ENCODE measurements at regions not wholly inside any gene's neighbourhood (a gene's known extent, or its start where the extent isn't known, plus 50 kb on each side); places are given as distances from the start of the nearest gene placed in this dataset.

DNA sequence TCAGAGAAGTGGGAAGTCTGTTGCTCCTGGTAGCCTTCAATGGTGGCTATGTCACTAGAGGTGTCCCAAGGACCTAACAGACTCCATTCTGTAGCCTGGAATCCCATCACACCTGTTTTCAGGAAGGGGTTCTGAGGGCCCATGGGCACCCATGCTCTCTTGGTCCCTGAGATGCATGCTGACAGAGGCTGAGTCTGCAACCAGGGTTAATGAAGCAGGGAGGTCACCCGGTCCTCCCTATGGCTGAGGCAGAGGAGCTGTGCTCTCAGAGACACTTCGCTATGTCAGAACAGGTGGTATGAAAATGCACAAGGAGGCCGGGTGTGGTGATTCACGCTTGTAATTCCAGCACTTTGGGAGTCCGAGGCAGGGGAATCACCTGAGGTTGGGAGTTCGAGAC is 452.1 kb downstream of the TCERG1L start:
- FAIRE-seq = no peak
- no peak overlapping the region for H3K4me2 ChIP-seq

DNA sequence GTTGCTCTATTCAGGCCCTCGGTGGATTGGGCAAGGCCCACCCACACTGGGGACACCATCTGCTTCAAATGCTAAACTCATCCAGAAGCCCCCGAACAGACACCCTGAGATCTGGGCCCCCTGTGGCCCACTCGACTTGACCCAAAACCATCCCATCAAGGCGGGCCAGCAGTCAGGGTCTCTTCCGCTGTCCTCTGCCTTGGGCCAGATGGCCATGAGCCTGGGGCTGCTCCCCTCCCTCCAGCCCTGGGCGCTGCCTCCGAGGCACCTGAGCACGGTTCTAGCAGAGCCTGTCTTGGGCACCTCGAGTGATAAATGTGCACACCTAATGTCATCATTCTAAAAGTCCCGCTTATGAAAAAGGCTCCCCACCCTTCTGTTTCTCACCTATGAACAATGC is 449.4 kb downstream of the TCERG1L start:
- Histone ChIP-seq H3K4me1 (no peaks in the 10 kb centered on the region), H3K27ac (no peak overlapping the region), H3K9me3 (no peaks in the 10 kb centered on the region), H3K4me2 (no peak overlapping the region), H3K4me3 (no peak overlapping the region)
- TF ChIP-seq CHD2 (IDR thresholded peaks at IDR 0.05; ENCODE audit: low read length, partially characterized antibody) (no peak), HOXB5 (CRISPR knock-in tag; IDR thresholded peaks at IDR 0.05) (no peak), EHF (CRISPR knock-in tag; IDR thresholded peaks at IDR 0.05) (no peak), RARB (CRISPR knock-in tag; IDR thresholded peaks at IDR 0.05) (no peak), NFE2L2 (conservative IDR thresholded peaks at IDR 0.05; ENCODE audit: low read length) (no peak), GATA3 (IDR thresholded peaks at IDR 0.05; ENCODE audit: borderline replicate concordance) (no peak), POLR2AphosphoS2 (conservative IDR thresholded peaks at IDR 0.05; ENCODE audit: low read length) (no peak), ZC3H11A (IDR thresholded peaks at IDR 0.05) (no peak), TFCP2L1 (CRISPR knock-in tag; IDR thresholded peaks at IDR 0.05) (no peak), FOSB (CRISPR knock-in tag; IDR thresholded peaks at IDR 0.05) (no peak), HEYL (CRISPR knock-in tag; IDR thresholded peaks at IDR 0.05) (no peak), HOXA7 (CRISPR knock-in tag; IDR thresholded peaks at IDR 0.05) (no peak), JUNB (IDR thresholded peaks at IDR 0.05) (no peak), FOXS1 (CRISPR knock-in tag; IDR thresholded peaks at IDR 0.05) (no peak), ZNF302 (CRISPR knock-in tag; IDR thresholded peaks at IDR 0.05) (no peak)
- TF ChIP-seq, protein P1, sequence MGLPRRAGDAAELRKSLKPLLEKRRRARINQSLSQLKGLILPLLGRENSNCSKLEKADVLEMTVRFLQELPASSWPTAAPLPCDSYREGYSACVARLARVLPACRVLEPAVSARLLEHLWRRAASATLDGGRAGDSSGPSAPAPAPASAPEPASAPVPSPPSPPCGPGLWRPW (IDR thresholded peaks at IDR 0.05) = no peak
- TF ChIP-seq, protein P2, sequence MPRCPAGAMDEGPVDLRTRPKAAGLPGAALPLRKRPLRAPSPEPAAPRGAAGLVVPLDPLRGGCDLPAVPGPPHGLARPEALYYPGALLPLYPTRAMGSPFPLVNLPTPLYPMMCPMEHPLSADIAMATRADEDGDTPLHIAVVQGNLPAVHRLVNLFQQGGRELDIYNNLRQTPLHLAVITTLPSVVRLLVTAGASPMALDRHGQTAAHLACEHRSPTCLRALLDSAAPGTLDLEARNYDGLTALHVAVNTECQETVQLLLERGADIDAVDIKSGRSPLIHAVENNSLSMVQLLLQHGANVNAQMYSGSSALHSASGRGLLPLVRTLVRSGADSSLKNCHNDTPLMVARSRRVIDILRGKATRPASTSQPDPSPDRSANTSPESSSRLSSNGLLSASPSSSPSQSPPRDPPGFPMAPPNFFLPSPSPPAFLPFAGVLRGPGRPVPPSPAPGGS (IDR thresholded peaks at IDR 0.05) = no peak
- TF ChIP-seq, protein P3, sequence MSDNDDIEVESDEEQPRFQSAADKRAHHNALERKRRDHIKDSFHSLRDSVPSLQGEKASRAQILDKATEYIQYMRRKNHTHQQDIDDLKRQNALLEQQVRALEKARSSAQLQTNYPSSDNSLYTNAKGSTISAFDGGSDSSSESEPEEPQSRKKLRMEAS (IDR thresholded peaks at IDR 0.05) = no peak
- ATAC-seq = no peak
- no peak for DNase-seq (ENCODE audit: low read depth in 1 of 2, low spot score in 1 of 2)
- ChIA-PET POLR2A (no interaction called here), CTCF (no interaction called here)
- 26% methylated on average over 10 of the region's 10 CpGs for WGBS (ENCODE audit: missing lambda C conversion rate)
- no peak for FAIRE-seq

More for the DNA sequence above, 452.1 kb downstream of the TCERG1L start:
- POLR2A ChIA-PET = no interaction called here
- DNase-seq (ENCODE audit: low read depth in 1 of 2, low spot score in 1 of 2) (no peak), ATAC-seq (no peak)
- 2% methylated on average over 5 of the region's 6 CpGs for WGBS (ENCODE audit: missing lambda C conversion rate)
- Histone ChIP-seq H3K27ac (no peak overlapping the region), H3K9me3 (peaks cover 12% of the 10 kb centered on the region; the same call in 1 of the 3 replicates), H3K4me1 (no peaks in the 10 kb centered on the region), H3K4me3 (no peak overlapping the region)
- CTCF ChIA-PET = no interaction called here
- TF ChIP-seq HOXB13 (CRISPR knock-in tag; IDR thresholded peaks at IDR 0.05; ENCODE audit: low read depth) = no peak
- TF ChIP-seq, protein P2 (IDR thresholded peaks at IDR 0.05) = no peak
- TF ChIP-seq HOXB5 (CRISPR knock-in tag; IDR thresholded peaks at IDR 0.05) = no peak
- TF ChIP-seq EP300 (IDR thresholded peaks at IDR 0.05) = no peak
- no peak for TF ChIP-seq NPAS2 (CRISPR knock-in tag; IDR thresholded peaks at IDR 0.05; ENCODE audit: borderline replicate concordance)
- no peak for TF ChIP-seq ZC3H11A (IDR thresholded peaks at IDR 0.05)
- TF ChIP-seq, protein P4, sequence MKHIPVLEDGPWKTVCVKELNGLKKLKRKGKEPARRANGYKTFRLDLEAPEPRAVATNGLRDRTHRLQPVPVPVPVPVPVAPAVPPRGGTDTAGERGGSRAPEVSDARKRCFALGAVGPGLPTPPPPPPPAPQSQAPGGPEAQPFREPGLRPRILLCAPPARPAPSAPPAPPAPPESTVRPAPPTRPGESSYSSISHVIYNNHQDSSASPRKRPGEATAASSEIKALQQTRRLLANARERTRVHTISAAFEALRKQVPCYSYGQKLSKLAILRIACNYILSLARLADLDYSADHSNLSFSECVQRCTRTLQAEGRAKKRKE (CRISPR knock-in tag; IDR thresholded peaks at IDR 0.05; ENCODE audit: low read depth) = no peak
- TF ChIP-seq, protein P5, sequence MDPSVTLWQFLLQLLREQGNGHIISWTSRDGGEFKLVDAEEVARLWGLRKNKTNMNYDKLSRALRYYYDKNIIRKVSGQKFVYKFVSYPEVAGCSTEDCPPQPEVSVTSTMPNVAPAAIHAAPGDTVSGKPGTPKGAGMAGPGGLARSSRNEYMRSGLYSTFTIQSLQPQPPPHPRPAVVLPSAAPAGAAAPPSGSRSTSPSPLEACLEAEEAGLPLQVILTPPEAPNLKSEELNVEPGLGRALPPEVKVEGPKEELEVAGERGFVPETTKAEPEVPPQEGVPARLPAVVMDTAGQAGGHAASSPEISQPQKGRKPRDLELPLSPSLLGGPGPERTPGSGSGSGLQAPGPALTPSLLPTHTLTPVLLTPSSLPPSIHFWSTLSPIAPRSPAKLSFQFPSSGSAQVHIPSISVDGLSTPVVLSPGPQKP (IDR thresholded peaks at IDR 0.05; ENCODE audit: low read depth, low read length) = no peak
- TF ChIP-seq ZSCAN20 (CRISPR knock-in tag; IDR thresholded peaks at IDR 0.05) = no peak
- no peak for TF ChIP-seq TP53 (CRISPR knock-in tag; IDR thresholded peaks at IDR 0.05)
- TF ChIP-seq FOSL2 (IDR thresholded peaks at IDR 0.05) = no peak
- no peak for TF ChIP-seq FOSL2 (CRISPR knock-in tag; IDR thresholded peaks at IDR 0.05)
- TF ChIP-seq GATA3 (IDR thresholded peaks at IDR 0.05; ENCODE audit: borderline replicate concordance) = no peak
- TF ChIP-seq, protein P6, sequence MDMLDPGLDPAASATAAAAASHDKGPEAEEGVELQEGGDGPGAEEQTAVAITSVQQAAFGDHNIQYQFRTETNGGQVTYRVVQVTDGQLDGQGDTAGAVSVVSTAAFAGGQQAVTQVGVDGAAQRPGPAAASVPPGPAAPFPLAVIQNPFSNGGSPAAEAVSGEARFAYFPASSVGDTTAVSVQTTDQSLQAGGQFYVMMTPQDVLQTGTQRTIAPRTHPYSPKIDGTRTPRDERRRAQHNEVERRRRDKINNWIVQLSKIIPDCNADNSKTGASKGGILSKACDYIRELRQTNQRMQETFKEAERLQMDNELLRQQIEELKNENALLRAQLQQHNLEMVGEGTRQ (IDR thresholded peaks at IDR 0.05) = no peak
- no peak for TF ChIP-seq HEYL (CRISPR knock-in tag; IDR thresholded peaks at IDR 0.05)
- TF ChIP-seq, protein P1 (IDR thresholded peaks at IDR 0.05) = no peak
- TF ChIP-seq RARB (CRISPR knock-in tag; IDR thresholded peaks at IDR 0.05) = no peak
- no peak for TF ChIP-seq PHF8 (IDR thresholded peaks at IDR 0.05; ENCODE audit: borderline replicate concordance, low read depth)

All from A549 (cell line).